RWPE2 (cell line): ENCODE measurements at regions not wholly inside any gene's neighbourhood (a gene's known extent, or its start where the extent isn't known, plus 50 kb on each side); places are given as distances from the start of the nearest gene placed in this dataset.

Experiments
- ATAC-seq: fragments of 200-7000 bp; cut with Tn5 transposase; 3 replicates; pipeline ENCODE4 v1.9.1; 2021; ENCODE audit warnings: low read depth
- DNase-seq: peaks from one replicate; pipeline ENCODE4 v3.0.0-alpha.2; 2020; ENCODE audit warnings: low spot score
- H3K27ac ChIP-seq: fragments of 450-650 bp; 2 replicates; pipeline ENCODE4 v1.5.1; 2017; ENCODE audit warnings: mild to moderate bottlenecking; ENCODE audit not compliant: poor library complexity, severe bottlenecking
- H3K27me3 ChIP-seq: fragments of 250-450 bp; sonication (Bioruptor Pico); 2 replicates; pipeline ENCODE4 v1.5.1; 2021; ENCODE audit warnings: mild to moderate bottlenecking, moderate library complexity; ENCODE audit not compliant: insufficient read depth, poor library complexity, severe bottlenecking
- H3K36me3 ChIP-seq: fragments of 250-450 bp; sonication (Bioruptor Pico); 2 replicates; pipeline ENCODE4 v1.5.1; 2020; ENCODE audit warnings: low read depth, mild to moderate bottlenecking, moderate library complexity
- H3K4me1 ChIP-seq: fragments of 250-450 bp; sonication (Bioruptor Pico); 2 replicates; pipeline ENCODE4 v1.5.1; 2021; ENCODE audit warnings: mild to moderate bottlenecking, moderate library complexity; ENCODE audit not compliant: insufficient read depth, poor library complexity, severe bottlenecking
- H3K4me3 ChIP-seq: fragments of 250-450 bp; sonication (Bioruptor Pico); 2 replicates; pipeline ENCODE4 v1.5.1; 2021; ENCODE audit warnings: mild to moderate bottlenecking, moderate library complexity; ENCODE audit not compliant: severe bottlenecking
- H3K9me3 ChIP-seq: fragments of 250-450 bp; sonication (Bioruptor Pico); 2 replicates; pipeline ENCODE4 v1.5.1; 2021; ENCODE audit warnings: mild to moderate bottlenecking, moderate library complexity; ENCODE audit not compliant: severe bottlenecking
- TF ChIP-seq, protein P1 (sequence below): fragments of 450-650 bp; IDR thresholded peaks from one replicate; pipeline ENCODE4 v1.5.1; 2017; ENCODE audit warnings: mild to moderate bottlenecking, moderate library complexity; ENCODE audit not compliant: poor library complexity, severe bottlenecking

DNA sequence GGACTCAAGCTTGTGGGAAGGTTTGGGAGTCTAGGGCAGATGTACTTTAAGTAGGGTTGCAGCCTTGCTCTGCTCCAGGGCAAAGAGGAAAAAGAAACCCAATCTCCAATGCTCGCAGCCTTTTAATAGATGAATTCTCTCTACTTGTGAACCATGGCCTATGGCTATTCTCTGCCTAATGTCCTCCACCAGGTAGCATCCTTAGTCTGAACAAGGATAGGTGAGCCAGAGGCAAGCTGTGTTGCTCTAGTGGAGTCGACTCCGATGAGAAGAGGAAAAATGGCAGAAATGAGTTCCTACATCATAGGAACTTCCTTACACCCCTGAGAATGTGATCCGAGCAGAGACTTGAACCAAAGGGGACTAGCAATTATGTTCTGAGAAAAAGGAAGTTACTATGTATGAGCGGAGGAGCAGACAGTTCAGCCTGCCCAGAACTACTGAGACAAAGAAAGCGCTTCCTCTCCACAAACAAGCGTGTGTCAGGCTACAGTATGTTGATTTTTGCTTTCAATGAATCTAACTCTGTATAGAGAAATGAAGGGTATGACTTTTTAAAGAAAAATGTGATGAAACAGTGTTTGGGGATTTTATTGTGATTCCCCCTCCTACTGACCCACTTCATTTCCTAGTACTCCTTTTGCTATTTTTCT is 153.6 kb upstream of the ARID2 start:
- Histone ChIP-seq H3K4me1 (no peaks in the 10 kb centered on the region), H3K4me3 (no peak overlapping the region), H3K9me3 (no peaks in the 10 kb centered on the region), H3K27ac (no peak overlapping the region), H3K27me3 (peaks cover 3% of the 10 kb centered on the region), H3K36me3 (no peaks in the 10 kb centered on the region)
- TF ChIP-seq, protein P1, sequence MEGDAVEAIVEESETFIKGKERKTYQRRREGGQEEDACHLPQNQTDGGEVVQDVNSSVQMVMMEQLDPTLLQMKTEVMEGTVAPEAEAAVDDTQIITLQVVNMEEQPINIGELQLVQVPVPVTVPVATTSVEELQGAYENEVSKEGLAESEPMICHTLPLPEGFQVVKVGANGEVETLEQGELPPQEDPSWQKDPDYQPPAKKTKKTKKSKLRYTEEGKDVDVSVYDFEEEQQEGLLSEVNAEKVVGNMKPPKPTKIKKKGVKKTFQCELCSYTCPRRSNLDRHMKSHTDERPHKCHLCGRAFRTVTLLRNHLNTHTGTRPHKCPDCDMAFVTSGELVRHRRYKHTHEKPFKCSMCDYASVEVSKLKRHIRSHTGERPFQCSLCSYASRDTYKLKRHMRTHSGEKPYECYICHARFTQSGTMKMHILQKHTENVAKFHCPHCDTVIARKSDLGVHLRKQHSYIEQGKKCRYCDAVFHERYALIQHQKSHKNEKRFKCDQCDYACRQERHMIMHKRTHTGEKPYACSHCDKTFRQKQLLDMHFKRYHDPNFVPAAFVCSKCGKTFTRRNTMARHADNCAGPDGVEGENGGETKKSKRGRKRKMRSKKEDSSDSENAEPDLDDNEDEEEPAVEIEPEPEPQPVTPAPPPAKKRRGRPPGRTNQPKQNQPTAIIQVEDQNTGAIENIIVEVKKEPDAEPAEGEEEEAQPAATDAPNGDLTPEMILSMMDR, result no peak
- no peak for DNase-seq
- ATAC-seq, result no peak

DNA sequence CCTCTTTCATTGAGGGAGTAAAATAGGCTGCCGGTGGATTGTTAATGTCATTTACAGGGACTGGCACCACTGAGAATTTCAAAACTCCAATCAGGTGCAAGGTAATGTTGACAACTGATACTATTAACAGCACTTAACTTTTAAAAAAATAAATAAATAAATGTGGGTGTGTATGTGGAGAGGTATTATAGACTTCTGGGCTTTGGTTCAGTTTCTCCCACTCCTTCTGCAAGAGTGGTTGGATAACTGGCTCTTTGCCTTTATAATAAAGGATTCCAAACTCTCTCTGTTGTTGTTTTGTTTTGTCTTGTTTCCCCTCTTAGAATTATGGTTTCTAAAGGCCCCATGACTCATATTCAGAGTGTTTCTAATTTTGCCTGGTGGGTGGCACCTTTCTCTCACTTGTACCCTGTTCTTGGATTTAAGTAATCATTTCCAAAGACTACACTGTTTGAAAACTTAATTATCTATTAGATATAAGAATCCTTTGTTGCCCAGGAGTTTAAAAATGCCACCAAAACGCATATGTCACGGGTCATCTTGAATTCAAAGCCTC is 151.6 kb upstream of the ARID2 start:
- no peaks in the 10 kb centered on the region for H3K27me3 ChIP-seq
- no peaks in the 10 kb centered on the region for H3K4me1 ChIP-seq
- TF ChIP-seq, protein P1, result no peak
- no peak overlapping the region for H3K4me3 ChIP-seq
- H3K27ac ChIP-seq, result no peak overlapping the region
- ATAC-seq, result no peak
- no peak for DNase-seq
- no peaks in the 10 kb centered on the region for H3K9me3 ChIP-seq
- H3K36me3 ChIP-seq, result no peaks in the 10 kb centered on the region

DNA sequence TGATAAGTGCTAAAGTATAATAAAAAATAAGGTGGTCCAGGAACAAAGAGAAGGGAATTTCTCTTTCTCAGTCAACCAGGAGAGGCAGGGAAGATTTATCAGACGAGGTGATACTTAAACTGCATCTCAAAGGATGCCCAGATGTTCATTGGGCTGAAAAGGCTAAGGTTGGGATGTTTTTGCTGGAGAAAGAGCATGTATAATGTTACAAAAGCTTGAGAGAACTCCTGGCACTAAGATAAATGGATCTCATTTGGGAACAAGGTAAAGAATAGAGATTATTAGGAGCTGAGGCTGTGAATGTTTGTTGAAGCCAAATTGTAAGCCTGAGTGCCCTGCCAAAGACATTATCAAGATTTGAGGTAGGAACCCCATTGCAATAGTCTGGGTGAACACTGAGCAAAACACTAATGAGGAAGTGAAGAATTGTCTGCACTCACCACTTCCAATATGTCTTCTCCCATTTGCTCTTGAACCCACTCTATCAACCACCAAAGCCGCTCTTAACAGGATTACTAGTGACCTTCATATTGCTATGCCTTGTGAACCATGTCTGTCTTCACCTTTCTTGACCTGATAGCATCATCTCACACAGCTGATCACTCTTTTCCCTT is 149.0 kb upstream of the ARID2 start:
- Histone ChIP-seq H3K4me3 (no peak overlapping the region), H3K36me3 (no peaks in the 10 kb centered on the region), H3K9me3 (no peaks in the 10 kb centered on the region), H3K27me3 (no peaks in the 10 kb centered on the region), H3K27ac (no peak overlapping the region), H3K4me1 (no peaks in the 10 kb centered on the region)
- DNase-seq, result no peak
- TF ChIP-seq, protein P1, result no peak
- ATAC-seq, result no peak

DNA sequence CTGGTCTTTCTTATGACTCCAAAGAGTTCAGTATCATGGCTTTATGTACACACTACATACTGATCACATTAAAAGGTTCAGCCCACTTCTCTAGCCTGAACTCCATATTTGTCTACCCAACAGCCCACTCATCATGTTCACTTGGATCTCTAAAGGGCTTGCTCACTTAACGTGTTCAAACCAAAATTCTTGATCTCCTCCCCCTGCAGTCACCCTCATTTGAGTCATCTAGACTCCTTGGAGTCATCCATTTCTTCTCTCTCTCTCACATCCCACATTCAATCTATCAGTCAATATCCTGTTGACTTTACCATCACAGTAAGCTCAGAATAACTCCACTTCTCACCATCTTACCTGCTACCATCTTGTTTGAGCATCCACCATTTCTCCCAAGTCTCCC is 148.4 kb upstream of the ARID2 start:
- TF ChIP-seq, protein P1, result no peak
- H3K27ac ChIP-seq, result no peak overlapping the region
- H3K27me3 ChIP-seq, result no peaks in the 10 kb centered on the region
- ATAC-seq (no peak), DNase-seq (no peak)
- H3K4me1 ChIP-seq, result no peaks in the 10 kb centered on the region
- no peaks in the 10 kb centered on the region for H3K36me3 ChIP-seq
- no peaks in the 10 kb centered on the region for H3K9me3 ChIP-seq
- H3K4me3 ChIP-seq, result no peak overlapping the region

DNA sequence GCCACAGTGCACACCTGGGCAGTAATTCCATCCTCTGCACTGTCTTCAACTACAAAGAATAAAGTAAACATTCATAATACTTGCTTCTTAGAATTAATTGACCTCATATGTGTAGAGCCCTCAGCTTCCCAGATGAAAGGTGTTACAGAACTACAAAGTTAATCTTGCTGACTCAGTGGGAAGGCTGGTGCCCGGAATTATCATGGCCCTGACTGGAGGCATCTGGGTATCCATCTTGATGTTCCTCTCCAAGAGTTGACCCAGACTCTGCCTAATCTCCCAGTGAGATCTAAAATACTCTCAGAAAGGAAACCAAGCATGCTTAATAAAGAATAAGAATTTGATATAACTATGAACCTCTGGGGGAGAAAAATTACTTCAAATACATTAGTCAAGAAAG is 147.0 kb upstream of the ARID2 start:
- H3K4me1 ChIP-seq, result no peaks in the 10 kb centered on the region
- H3K4me3 ChIP-seq, result no peak overlapping the region
- DNase-seq (no peak), ATAC-seq (no peak)
- H3K36me3 ChIP-seq, result no peaks in the 10 kb centered on the region
- H3K9me3 ChIP-seq, result no peaks in the 10 kb centered on the region
- TF ChIP-seq, protein P1, result no peak
- no peaks in the 10 kb centered on the region for H3K27me3 ChIP-seq
- no peak overlapping the region for H3K27ac ChIP-seq
